ENCODE measurements at regions not wholly inside any gene's neighbourhood (a gene's known extent, or its start where the extent isn't known, plus 50 kb on each side); places are given as distances from the start of the nearest gene placed in this dataset.
"Not testable (repeated sequence)": the region's sequence is repeated elsewhere in the genome, so short reads cannot be mapped to it uniquely, and the experiment has no call there.

DNA sequence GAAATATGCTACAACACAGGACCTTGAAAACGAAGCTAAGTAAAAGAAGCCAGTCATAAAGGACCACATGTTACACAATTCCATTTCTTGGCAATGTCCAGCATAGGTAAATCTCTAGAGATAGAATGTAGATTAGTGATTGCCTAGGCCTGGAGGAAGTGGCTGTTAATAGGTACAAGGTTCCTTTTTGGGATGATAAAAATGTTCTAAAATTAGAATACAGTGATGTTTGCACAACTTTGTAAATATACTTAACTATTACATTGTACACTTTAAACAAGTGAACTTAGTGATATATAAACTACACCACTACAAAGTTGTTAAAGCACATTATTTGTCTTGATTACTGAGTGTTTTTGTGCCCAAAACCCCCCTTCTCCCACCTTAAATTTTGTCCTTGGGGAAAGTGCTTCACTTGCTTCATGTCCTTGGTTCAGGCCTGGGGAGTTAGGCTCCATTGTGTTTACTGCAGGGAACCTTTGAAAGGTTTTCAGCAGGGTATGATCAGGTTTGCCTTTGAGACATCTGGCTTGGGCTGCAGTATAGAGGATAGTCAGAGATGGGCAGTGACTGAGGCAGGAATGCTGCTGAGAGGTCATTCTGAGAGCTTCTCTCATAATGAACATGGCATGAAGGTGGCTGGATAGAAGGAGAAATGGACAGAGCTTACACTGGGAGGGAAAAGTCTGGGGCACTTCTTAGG, 1052.6 kb downstream of the REEP3 start:
- Histone ChIP-seq H3K27ac (ENCODE audit: low read depth in 1 of 2, low read length in 1 of 2) (no peak overlapping the region), H3K36me3 (ENCODE audit: control insufficient read depth in 2 of 2, insufficient read depth in 2 of 2, low read length in 1 of 2) (no peaks in the 10 kb centered on the region), H3K9me3 (ENCODE audit: control insufficient read depth in 2 of 2, insufficient read depth in 1 of 2, low read length in 1 of 2) (peaks cover 0 to 16% of the 10 kb centered on the region in 2 donors), H3K4me1 (ENCODE audit: control insufficient read depth in 2 of 2, insufficient read depth in 2 of 2, low read length in 2 of 2) (no peaks in the 10 kb centered on the region), H3K27me3 (ENCODE audit: control insufficient read depth in 2 of 2, insufficient read depth in 1 of 2, low read length in 1 of 2) (no peaks in the 10 kb centered on the region), H3K4me3 (ENCODE audit: low read length in 2 of 2) (no peak overlapping the region)
- DNase-seq (ENCODE audit: low read depth in 6 of 9, low spot score in 9 of 9): no peak
- 79% methylated on average over 1 of the region's 1 CpG for WGBS

GRCh38 chr10:64574371-64574770, 1053.2 kb downstream of the REEP3 start:
- 99% methylated on average over 2 of the region's 2 CpGs for WGBS
- no peaks in the 10 kb centered on the region for H3K36me3 ChIP-seq (ENCODE audit: control insufficient read depth in 2 of 2, insufficient read depth in 2 of 2, low read length in 1 of 2)
- H3K27me3 ChIP-seq (ENCODE audit: control insufficient read depth in 2 of 2, insufficient read depth in 1 of 2, low read length in 1 of 2): no peaks in the 10 kb centered on the region
- H3K27ac ChIP-seq (ENCODE audit: low read depth in 1 of 2, low read length in 1 of 2): no peak overlapping the region
- H3K4me1 ChIP-seq (ENCODE audit: control insufficient read depth in 2 of 2, insufficient read depth in 2 of 2, low read length in 2 of 2): no peaks in the 10 kb centered on the region
- no peak for DNase-seq (ENCODE audit: low read depth in 6 of 9, low spot score in 9 of 9)
- no peak overlapping the region for H3K4me3 ChIP-seq (ENCODE audit: low read length in 2 of 2)
- peaks cover 0 to 16% of the 10 kb centered on the region in 2 donors for H3K9me3 ChIP-seq (ENCODE audit: control insufficient read depth in 2 of 2, insufficient read depth in 1 of 2, low read length in 1 of 2)

- Histone ChIP-seq H3K36me3 (ENCODE audit: control insufficient read depth in 2 of 2, insufficient read depth in 2 of 2, low read length in 1 of 2) (no peaks in the 10 kb centered on the region), H3K27me3 (ENCODE audit: control insufficient read depth in 2 of 2, insufficient read depth in 1 of 2, low read length in 1 of 2) (no peaks in the 10 kb centered on the region), H3K4me3 (ENCODE audit: low read length in 2 of 2) (no peak overlapping the region), H3K27ac (ENCODE audit: low read depth in 1 of 2, low read length in 1 of 2) (no peak overlapping the region), H3K9me3 (ENCODE audit: control insufficient read depth in 2 of 2, insufficient read depth in 1 of 2, low read length in 1 of 2) (peaks cover 0 to 16% of the 10 kb centered on the region in 2 donors), H3K4me1 (ENCODE audit: control insufficient read depth in 2 of 2, insufficient read depth in 2 of 2, low read length in 2 of 2) (no peaks in the 10 kb centered on the region)
- no peak for DNase-seq (ENCODE audit: low read depth in 6 of 9, low spot score in 9 of 9)
- 95% methylated on average over 10 of the region's 10 CpGs for WGBS
Measured at GRCh38 chr10:64576497-64576896, 1055.3 kb downstream of the REEP3 start.

- H3K27ac ChIP-seq (ENCODE audit: low read depth in 1 of 2, low read length in 1 of 2); DNase-seq (ENCODE audit: low read depth in 6 of 9, low spot score in 9 of 9); H3K4me1 ChIP-seq (ENCODE audit: control insufficient read depth in 2 of 2, insufficient read depth in 2 of 2, low read length in 2 of 2); H3K27me3 ChIP-seq (ENCODE audit: control insufficient read depth in 2 of 2, insufficient read depth in 1 of 2, low read length in 1 of 2); H3K36me3 ChIP-seq (ENCODE audit: control insufficient read depth in 2 of 2, insufficient read depth in 2 of 2, low read length in 1 of 2); H3K4me3 ChIP-seq (ENCODE audit: low read length in 2 of 2): not testable (repeated sequence)
- WGBS: 95% methylated on average over 6 of the region's 6 CpGs
- peaks cover 0 to 16% of the 10 kb centered on the region in 2 donors for H3K9me3 ChIP-seq (ENCODE audit: control insufficient read depth in 2 of 2, insufficient read depth in 1 of 2, low read length in 1 of 2)
Measured at GRCh38 chr10:64578757-64579156, 1057.6 kb downstream of the REEP3 start.

DNA sequence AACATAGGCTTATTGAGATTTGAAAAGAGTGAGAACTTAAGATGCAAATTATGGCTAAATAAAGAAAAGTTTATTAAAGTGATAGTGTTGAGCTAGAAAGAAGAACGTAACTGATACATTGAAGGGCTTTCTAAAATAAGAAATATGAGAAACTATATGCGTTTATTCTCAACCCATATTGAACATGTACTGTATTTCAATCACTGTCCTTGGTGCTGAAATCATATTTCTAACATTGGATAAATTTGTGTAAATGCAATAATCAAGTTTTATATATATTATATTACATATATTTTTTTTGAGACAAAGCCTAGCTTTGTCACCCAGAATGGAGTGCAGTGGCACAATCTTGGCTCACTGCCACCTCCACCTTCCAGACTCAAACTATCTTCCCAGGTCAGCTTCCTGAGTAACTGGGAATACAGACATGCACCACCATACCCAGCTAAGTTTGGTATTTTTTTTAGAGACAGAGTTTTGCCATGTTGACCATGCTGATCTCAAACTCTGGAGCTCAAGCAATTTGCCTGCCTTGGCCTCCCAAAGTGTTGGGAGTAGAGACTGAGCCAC, 1065.8 kb downstream of the REEP3 start:
- 89% methylated on average over 2 of the region's 2 CpGs for WGBS
- no peaks in the 10 kb centered on the region for H3K9me3 ChIP-seq (ENCODE audit: control insufficient read depth in 2 of 2, insufficient read depth in 1 of 2, low read length in 1 of 2)
- DNase-seq (ENCODE audit: low read depth in 6 of 9, low spot score in 9 of 9): no peak
- no peak overlapping the region for H3K27ac ChIP-seq (ENCODE audit: low read depth in 1 of 2, low read length in 1 of 2)
- H3K4me3 ChIP-seq (ENCODE audit: low read length in 2 of 2): no peak overlapping the region
- H3K4me1 ChIP-seq (ENCODE audit: control insufficient read depth in 2 of 2, insufficient read depth in 2 of 2, low read length in 2 of 2): no peaks in the 10 kb centered on the region
- no peaks in the 10 kb centered on the region for H3K27me3 ChIP-seq (ENCODE audit: control insufficient read depth in 2 of 2, insufficient read depth in 1 of 2, low read length in 1 of 2)
- no peaks in the 10 kb centered on the region for H3K36me3 ChIP-seq (ENCODE audit: control insufficient read depth in 2 of 2, insufficient read depth in 2 of 2, low read length in 1 of 2)

DNA sequence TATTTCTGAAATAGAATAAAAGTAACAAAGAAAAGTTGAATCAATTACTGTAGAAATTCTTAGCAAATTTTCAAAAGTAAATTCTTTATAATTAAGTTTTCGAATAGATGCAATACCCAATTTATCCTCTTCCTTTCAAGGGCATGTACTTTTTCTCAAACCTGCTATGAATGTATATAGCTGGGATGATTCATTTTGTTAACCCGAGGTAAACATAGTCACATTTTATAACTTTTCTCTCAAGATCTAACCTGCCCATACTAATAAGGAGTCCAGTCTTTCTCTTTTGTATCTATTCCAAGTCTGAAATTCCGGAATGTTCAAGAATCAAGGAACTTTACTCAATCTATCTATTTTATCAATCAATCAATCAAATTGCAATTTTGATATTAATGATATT, 1072.9 kb downstream of the REEP3 start:
- Histone ChIP-seq H3K27me3 (ENCODE audit: control insufficient read depth in 2 of 2, insufficient read depth in 1 of 2, low read length in 1 of 2) (no peaks in the 10 kb centered on the region), H3K4me1 (ENCODE audit: control insufficient read depth in 2 of 2, insufficient read depth in 2 of 2, low read length in 2 of 2) (no peaks in the 10 kb centered on the region), H3K27ac (ENCODE audit: low read depth in 1 of 2, low read length in 1 of 2) (no peak overlapping the region), H3K9me3 (ENCODE audit: control insufficient read depth in 2 of 2, insufficient read depth in 1 of 2, low read length in 1 of 2) (no peaks in the 10 kb centered on the region), H3K36me3 (ENCODE audit: control insufficient read depth in 2 of 2, insufficient read depth in 2 of 2, low read length in 1 of 2) (no peaks in the 10 kb centered on the region), H3K4me3 (ENCODE audit: low read length in 2 of 2) (no peak overlapping the region)
- DNase-seq (ENCODE audit: low read depth in 6 of 9, low spot score in 9 of 9): no peak
- WGBS: 76% methylated on average over 3 of the region's 3 CpGs

DNA sequence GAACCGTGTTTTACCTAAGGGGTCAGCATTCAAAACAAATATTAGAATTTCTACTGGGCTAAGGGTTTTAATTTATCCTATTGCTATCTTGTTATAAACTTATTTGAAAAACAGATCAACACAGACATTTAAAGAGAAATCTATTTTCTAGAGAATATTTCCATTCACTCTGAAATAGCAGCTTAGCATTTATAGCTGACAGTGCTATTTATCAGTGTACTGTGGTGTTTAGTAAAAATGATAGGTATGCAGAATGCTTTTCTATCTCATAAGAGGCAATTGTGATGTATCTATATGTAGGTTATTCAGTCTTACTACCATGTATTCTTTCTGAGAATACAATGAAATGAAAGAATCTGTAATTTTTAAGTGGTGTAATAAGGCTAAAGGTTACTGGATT, 1077.4 kb downstream of the REEP3 start:
- no peak for DNase-seq (ENCODE audit: low read depth in 6 of 9, low spot score in 9 of 9)
- no peaks in the 10 kb centered on the region for H3K4me1 ChIP-seq (ENCODE audit: control insufficient read depth in 2 of 2, insufficient read depth in 2 of 2, low read length in 2 of 2)
- 98% methylated on average over 1 of the region's 1 CpG for WGBS
- no peaks in the 10 kb centered on the region for H3K36me3 ChIP-seq (ENCODE audit: control insufficient read depth in 2 of 2, insufficient read depth in 2 of 2, low read length in 1 of 2)
- H3K9me3 ChIP-seq (ENCODE audit: control insufficient read depth in 2 of 2, insufficient read depth in 1 of 2, low read length in 1 of 2): no peaks in the 10 kb centered on the region
- H3K27me3 ChIP-seq (ENCODE audit: control insufficient read depth in 2 of 2, insufficient read depth in 1 of 2, low read length in 1 of 2): no peaks in the 10 kb centered on the region
- no peak overlapping the region for H3K4me3 ChIP-seq (ENCODE audit: low read length in 2 of 2)
- H3K27ac ChIP-seq (ENCODE audit: low read depth in 1 of 2, low read length in 1 of 2): no peak overlapping the region

- H3K27me3 ChIP-seq (ENCODE audit: control insufficient read depth in 2 of 2, insufficient read depth in 1 of 2, low read length in 1 of 2): no peaks in the 10 kb centered on the region
- no peak overlapping the region for H3K4me3 ChIP-seq (ENCODE audit: low read length in 2 of 2)
- no peaks in the 10 kb centered on the region for H3K9me3 ChIP-seq (ENCODE audit: control insufficient read depth in 2 of 2, insufficient read depth in 1 of 2, low read length in 1 of 2)
- no peaks in the 10 kb centered on the region for H3K36me3 ChIP-seq (ENCODE audit: control insufficient read depth in 2 of 2, insufficient read depth in 2 of 2, low read length in 1 of 2)
- H3K27ac ChIP-seq (ENCODE audit: low read depth in 1 of 2, low read length in 1 of 2): no peak overlapping the region
- no peaks in the 10 kb centered on the region for H3K4me1 ChIP-seq (ENCODE audit: control insufficient read depth in 2 of 2, insufficient read depth in 2 of 2, low read length in 2 of 2)
- WGBS: 70% methylated on average over 3 of the region's 3 CpGs
- DNase-seq (ENCODE audit: low read depth in 6 of 9, low spot score in 9 of 9): no peak
Measured at GRCh38 chr10:64601298-64601697, 1080.1 kb downstream of the REEP3 start.

DNA sequence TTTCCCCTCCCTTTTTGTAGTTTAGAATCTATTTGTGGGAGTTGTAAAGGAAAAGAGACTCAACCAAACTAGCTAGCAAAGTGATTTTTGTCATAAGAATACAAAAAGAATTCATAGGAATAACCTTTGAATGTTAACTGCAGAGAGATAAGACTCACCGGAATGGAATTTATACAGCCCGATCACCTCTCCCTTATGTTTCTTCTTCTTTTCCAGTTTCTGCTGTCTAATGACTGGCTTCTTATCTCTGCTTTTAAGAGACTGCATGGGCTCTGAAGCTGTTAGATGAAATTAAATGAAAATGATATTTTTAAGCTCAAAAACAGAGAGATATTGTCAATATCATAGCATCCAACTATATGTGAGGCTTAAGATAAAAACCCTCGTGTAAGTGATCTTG, 1095.9 kb downstream of the REEP3 start:
- no peaks in the 10 kb centered on the region for H3K4me1 ChIP-seq (ENCODE audit: control insufficient read depth in 2 of 2, insufficient read depth in 2 of 2, low read length in 2 of 2)
- no peak overlapping the region for H3K27ac ChIP-seq (ENCODE audit: low read depth in 1 of 2, low read length in 1 of 2)
- no peak for DNase-seq (ENCODE audit: low read depth in 6 of 9, low spot score in 9 of 9)
- 78% methylated on average over 3 of the region's 3 CpGs for WGBS
- no peaks in the 10 kb centered on the region for H3K27me3 ChIP-seq (ENCODE audit: control insufficient read depth in 2 of 2, insufficient read depth in 1 of 2, low read length in 1 of 2)
- no peaks in the 10 kb centered on the region for H3K9me3 ChIP-seq (ENCODE audit: control insufficient read depth in 2 of 2, insufficient read depth in 1 of 2, low read length in 1 of 2)
- H3K36me3 ChIP-seq (ENCODE audit: control insufficient read depth in 2 of 2, insufficient read depth in 2 of 2, low read length in 1 of 2): no peaks in the 10 kb centered on the region
- H3K4me3 ChIP-seq (ENCODE audit: low read length in 2 of 2): no peak overlapping the region

Measured in thymus (tissue), 11 donors.